ENCODE measurements at regions not wholly inside any gene's neighbourhood (a gene's known extent, or its start where the extent isn't known, plus 50 kb on each side); places are given as distances from the start of the nearest gene placed in this dataset.

DNA sequence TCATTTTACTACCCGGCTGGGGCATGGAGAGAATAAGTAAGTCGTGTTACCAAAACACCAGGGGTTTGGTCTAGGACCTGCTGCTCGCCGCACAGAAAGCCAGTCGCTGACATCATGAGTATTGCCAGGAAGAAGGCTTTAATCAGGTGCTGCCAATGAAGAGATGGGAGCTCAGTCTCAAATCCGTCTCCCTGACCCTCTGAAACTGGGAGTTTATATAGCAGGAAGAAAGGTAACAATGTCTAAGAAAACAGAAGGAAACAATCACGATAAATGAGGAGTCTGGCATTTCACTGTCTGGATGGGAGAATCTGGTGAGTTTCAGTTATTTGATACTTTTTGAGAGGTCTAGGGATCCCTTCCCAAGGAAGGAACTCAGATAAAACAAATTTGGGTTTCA lies 437.9 kb upstream of the JARID2 start:
- no peak for DNase-seq

DNA sequence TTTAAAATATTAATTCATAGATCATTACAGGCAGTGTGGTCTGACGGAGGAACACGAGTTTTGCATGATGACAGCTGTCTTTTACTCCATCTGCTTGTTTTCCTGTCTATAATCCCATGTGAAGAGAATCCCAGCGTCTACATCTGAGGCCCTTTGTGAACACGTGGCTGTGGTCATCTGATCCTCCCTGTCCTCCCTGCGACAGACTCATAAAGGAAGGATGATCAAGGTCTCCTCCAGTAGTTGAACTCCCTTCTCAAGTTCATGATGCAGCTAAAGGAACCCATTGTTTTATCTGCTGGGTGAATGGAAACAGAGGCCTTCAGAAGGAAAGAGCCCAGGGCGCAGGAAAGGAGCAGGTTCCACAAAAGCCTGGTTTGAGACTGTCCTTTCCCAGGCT lies 435.8 kb upstream of the JARID2 start:
- no peak for DNase-seq

DNA sequence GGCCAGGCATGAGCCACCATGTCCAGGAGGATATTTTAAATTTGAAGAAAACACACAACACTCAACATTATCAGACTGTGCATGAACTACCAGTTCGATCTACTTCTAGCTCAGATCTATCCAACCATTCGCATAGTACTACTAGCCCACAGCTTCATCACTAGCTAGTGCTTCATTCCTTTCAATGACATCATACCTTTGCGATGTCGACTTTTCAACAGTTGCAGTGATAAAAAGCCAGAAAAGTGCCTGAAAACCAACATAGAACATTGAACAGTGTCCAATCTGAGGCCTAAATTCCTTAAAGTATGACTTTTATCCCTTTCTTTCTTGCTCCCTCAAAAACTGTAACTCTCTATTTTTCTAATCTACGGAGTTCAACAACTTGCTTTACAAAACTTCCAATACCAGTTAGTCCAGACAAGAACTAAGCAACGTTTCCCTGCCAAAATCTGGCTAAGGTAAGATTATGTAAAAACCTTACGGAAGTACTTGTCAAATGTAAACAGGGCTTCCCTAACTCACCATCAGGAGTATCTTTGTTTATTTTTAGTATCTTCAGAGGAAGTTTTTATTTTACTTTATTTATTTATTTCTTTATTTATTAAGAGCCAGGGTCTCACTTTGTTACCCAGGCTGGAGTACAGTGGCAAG lies 434.0 kb upstream of the JARID2 start:
- DNase-seq, result no peak

DNA sequence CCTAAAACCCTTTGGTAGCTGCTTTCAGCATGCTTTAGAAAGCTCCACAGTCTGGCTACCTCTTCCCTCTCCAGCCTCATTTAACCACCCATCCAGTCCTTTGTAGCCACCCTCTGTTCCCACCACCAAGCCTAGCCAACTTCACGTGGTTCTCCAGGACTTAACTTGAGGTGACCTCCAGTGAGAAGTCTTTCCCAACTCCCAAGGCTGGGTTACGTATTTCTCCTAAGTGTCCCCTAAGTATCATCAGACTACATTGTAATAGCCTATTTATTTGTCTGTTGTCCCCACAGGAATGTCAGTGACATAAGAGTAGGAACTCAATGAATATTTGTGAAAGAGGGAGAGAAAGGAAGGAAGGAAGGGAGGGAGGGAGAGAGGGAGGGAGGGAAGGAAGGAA lies 431.9 kb upstream of the JARID2 start:
- no peak for DNase-seq

DNA sequence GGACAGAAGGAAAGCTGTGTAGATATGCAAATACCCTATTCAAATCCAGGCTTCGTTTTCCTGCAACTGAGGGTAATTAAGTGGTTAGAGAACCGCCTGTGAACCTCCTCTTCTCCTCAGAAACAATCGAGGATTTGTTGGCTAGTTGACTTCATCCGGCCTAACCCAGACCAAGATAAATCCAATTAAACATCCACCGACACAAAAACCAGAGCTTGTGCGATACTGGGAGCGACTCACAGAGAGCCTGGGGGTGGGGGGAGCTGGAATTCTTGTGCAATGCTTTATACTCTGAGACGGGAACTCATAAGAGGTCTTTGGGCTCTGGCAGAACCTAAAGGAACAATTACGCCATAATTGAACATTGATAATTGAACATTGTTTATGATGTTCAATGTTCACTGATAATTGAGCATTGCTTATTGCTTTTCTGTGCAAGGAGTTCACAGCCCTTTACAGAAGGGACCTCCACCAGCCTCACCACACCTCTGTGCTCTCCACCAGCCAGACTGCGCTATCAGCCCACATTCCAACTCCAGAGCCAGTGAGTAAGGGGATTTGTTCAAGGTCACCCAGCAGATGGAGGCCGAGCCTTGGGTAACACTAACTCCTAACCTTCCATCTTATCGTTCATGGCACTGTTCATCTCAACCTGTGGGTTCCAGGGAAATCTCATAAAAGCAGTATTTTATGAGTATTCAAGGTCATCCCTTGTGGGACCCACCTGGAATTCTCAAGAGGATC lies 429.6 kb upstream of the JARID2 start:
- DNase-seq, result no peak

DNA sequence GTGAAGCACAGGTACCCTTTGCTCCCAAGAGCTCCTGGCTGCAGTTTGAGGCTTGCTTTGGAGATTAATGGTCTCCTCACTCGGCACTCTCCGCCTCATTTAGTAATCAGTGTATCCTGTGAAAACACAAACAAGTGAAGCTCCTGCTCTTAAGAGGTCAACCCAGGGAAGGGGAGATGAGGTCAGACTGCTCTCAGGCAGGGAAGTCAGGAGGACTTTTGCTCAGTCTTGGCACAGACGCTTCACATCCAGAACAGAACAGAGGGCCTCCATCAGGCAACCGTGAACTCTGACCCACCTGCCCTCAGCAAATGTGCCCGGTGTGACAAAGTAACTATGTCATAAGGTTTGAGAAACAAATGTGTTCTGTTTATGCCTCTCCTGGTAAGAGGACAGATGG lies 428.8 kb upstream of the JARID2 start:
- no peak for DNase-seq

DNA sequence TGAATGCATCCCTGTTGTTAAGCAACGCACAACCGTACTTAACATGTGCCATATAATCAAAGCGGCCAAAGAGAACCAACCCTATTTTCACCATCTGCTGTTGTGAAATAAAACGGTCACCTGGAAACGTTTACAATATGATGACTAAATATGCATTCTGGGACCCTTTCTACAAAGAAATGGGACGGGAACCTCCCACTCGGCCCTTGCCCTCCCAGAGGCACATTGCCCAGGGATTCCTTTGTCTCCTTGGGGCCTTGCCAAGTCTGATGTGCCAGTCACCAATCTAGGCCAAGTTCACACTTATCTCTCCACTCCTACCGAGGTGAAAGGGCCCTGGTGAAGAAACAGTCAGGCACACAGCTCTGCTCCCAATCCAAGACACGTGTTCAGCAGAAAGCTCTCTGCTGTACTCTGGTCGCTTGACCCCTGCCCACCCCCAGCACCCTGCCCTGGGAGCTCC lies 427.4 kb upstream of the JARID2 start:
- no peak for DNase-seq

DNA sequence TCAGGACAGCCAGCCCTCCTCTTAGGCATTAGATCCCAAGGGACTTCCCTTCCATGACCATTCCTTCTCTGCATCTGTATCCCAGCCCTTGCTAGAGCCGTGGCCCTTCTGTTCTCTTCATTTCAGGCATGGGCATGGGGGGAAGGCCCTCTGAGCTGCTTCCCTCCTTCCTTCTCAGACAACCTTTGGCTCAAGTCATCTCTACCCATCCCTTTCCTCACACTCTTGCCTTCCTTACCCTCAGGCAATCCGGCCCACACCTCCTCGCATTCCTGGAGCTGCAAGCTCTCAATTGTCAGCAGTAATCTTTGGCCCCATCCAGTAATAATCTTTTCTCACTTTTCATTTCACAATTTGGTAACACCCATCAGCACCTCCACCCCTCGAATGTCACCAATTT lies 426.9 kb upstream of the JARID2 start:
- DNase-seq, result no peak

DNA sequence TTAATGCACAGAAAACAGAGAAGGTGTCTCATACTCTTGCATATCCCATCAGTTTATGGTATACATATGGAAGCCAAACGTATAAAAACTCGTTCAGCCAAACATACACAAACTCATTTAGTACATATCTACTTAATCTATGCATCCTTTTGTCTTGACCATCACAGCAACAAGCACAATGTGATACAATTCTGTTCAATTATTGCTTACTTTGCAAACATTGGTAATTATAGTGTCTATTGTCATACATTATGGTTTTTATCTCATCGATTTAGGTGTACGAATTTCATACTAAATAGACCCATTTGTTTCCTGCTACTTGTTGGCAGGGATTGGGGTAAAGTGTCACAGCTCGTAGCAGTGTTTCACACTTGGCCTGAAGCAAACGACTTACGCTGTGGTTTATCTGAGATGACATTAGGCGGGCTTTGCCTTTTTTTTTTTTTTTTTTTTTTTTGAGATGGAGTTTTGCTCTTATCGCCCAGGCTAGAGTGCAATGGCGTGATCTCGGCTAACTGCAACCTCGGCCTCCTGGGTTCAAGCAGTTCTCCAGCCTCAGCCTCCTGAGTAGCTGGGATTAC lies 425.9 kb upstream of the JARID2 start:
- DNase-seq, result no peak

DNA sequence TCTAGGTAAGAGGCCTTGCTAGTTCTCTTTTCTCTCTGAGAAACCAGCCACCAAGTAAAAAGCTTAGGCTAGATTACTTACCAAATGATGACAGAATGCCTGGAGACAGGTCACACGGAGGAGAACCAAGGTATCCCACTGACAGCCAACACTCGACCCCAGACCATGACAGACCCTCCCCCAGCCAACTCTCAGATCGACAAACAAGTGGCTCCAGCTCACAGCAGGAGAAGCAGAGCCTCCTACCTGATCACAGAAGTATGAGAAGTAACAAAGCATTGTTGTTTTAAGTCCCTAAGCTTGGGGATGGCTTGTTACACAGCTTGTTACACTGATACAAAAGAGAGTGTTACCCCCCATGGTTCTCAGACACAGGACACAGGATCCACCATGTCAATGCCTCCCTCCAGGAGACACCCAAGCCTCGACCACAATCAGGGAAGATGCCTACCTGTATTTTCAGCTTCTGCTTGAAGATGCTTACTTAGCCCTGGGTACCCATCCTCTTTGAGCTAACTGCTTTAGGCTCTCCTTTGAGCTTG lies 423.8 kb upstream of the JARID2 start:
- no peak for DNase-seq

DNA sequence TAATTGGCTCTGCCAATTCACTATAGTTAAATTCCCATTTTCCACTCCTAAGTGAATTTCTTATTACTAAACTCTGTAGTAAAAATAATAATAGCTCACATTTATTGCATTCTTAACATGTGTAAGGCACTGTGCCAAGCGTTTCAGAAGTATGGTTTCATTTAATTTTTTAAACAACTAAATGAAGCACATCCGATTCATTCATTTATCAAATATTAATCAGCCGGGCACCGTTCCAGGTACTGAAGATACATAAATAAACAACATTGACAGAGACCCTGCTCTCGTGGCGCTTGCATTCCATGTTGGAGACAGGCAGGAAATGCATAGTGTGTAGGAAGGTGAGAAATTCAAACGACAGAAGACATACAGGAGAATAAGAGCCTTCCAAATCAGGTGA lies 423.2 kb upstream of the JARID2 start:
- no peak for DNase-seq

DNA sequence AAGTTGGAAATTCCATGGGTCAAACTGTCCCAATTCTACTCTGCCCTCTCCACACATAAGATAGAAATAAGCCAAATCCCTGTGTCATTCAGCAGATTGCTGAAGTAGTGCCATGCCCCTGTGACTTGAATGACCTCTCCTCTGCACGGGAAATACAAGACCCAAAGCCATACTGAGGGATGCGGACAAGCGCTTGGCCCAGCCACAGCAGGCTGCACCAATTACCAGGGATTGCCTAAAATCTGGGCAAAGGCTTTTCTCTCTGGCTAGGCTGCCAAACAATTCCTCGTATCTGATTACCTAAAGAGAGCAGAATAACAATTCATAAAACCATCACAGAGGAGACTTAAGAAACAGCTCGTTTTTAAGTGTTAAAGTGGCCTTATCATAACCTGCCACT lies 421.8 kb upstream of the JARID2 start:
- DNase-seq, result no peak

DNA sequence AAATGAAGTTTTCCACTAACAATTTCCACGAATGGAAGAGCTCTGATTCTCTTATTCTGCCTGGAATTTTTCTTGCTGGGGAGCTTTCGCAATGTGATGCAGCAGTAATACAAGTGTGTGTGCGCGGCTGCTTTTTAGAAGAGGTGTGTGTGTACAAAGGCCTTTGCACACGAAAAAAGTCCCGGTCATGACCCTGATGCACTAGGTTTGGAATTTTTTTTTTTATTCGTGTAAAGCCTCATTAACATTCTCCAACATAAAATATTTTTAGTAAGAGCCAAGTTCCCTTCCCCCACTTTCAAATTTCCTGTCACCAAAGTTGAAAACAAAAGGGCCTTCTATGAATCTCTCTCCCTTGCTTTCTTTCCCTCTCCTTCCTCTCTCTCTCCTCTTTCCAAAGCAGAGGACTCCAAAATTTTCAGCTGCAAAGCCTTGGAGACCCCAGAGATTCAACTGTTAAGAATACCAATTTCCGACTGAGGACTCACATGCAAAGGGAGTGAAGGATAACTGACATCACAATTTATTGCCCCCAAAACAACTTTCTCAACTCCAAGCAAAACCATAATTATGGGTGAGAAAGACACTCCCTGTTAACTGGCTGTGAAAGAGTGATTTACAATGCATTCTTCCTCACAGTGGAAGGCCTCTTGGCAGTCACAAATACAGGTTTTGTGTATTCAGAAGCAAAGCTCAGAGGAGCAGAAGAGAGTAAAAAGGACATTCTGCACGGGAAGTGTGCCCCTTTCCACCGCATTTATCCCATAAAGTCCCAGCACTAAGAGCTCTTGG lies 421.2 kb upstream of the JARID2 start:
- DNase-seq, result no peak

DNA sequence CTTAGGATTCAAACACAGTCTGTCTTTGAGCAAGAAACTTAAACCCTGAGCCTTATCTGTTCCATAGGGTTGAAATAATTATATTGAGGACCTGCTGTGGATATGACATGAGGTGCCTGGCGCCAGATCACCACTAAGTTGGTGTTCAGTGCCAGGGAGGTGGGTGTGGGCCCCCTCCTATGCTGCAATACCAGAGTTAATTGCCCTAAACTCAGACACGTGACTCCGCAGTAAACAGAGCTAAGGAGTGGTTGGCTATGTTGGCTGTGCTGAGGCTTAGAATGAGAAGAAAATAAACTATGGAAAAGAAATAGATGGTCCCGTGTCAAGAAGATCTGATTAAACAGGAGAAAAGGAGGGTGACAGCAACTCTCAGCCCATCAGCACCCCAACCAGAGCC lies 419.4 kb upstream of the JARID2 start:
- DNase-seq, result no peak

DNA sequence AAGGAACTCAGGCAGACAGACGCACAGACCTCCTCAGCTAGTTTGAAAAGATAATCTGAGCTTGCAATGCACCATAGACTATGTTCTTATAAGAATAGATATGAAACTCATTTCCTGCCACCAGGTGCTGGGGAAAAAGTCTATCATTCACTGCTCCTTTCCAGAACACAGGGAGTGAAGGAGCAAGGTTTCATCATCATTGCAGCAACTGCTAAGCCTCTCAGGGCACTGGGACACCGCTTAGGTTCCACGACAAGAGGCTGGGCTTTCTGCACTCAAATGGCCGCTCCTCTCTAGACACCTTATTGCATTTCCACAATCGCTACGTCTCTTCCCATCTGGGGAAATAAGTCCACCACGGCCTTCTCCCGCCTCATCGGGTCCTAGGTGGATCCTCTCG lies 418.5 kb upstream of the JARID2 start:
- no peak for DNase-seq

DNA sequence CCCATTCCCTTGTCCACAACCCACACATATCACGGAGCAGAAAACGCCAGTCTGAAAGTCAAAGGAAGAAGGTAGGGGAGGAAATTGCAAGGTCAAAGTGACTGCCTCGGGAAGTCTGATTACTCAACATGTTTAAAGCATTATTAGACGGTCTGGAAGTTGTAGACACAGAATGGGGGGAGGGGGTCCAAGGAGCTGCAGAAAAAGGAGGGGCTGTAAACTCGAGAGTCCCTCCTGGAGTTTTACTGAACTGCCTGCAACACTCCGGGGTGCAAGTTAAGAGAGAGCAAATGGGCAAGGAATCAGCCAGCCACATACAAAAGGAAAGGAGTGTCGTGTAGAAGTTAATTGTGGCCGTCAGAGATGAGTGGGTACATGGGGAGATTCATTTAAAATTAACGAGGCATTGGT lies 417.7 kb upstream of the JARID2 start:
- no peak for DNase-seq

DNA sequence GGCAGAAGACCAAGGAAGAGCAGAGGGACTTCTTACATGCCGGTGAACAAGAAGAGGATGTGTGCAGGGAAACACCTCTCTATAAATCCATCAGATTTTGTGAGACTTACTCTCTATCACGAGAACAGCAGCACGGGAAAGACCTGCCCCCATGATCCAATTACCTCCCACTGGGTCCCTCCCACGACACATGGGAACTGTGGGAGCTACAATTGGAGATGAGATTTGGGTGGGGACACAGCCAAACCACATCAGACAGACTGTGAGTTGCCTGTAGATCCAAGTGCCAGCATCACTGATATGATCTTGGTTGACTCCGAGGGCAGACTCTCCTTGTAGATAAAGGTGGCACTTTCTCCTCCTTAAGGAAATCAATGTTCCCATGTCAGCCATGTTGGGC lies 414.8 kb upstream of the JARID2 start:
- DNase-seq, result no peak

DNA sequence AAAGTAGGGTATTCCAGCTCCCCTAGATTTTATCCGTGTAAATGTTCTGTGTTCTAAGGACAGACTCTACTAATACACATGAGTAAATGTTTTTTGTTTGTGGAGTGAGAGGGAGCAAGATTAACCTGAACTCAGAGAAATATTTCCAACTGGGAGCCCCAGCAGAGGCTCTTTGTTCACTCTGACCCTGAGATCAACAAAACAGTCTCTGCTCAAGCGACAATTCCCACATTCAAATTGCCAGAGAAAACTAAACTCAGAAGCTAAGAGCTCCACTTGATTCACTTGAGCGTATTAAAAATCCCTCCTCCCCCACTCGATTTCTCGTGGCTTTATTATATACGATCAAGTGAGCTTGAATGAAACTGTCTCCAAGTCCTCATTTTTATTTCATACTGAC lies 413.9 kb upstream of the JARID2 start:
- no peak for DNase-seq

DNA sequence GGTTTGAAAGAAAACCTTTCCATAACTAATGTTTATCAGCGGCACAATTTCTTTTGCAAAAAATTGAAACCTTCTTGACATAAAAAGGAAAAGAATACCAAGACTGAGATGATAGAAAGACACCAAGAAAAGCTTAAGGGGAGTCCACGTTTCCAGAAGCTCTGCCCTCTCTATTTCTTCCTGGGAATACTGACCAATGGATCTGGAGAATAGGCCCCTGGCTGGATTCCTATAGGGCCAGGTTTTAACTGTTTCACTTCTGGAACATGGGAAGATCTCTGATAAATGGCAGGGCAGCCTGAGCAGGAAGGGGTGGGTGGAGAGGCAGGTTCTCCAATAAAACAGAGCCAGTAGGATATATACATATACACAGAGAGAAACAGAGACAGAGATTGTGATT lies 413.4 kb upstream of the JARID2 start:
- DNase-seq, result no peak

DNA sequence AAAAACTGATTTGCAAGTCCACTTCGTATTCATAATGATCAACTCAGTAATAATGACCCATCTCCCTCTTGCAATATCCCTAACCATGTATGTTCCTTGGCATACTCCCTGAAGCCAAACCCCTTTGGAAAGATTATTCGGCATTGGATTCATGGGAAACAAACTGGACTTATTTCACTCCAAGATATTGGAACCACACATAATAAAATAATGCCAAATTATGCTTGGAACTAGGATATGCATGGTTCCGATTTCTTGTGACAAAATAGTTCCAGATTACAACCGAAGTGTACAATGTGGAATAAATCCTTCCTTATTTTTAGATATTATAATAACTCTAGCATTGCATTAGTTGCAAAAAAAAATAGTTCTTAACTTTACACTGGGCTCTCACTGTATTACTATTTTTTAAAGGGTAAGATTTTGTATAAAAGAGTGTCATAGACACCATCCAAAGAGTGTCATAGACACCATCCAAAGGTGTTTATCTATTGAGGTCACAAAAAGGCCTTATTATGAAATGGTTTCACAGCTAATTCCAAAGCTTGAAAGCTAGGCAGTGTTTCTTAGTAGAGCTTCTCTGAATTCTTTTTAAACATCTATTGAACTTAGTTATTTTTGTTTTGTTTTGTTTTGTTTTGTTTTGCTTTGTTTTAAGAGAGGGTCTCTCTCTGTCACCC lies 410.9 kb upstream of the JARID2 start:
- no peak for DNase-seq

DNA sequence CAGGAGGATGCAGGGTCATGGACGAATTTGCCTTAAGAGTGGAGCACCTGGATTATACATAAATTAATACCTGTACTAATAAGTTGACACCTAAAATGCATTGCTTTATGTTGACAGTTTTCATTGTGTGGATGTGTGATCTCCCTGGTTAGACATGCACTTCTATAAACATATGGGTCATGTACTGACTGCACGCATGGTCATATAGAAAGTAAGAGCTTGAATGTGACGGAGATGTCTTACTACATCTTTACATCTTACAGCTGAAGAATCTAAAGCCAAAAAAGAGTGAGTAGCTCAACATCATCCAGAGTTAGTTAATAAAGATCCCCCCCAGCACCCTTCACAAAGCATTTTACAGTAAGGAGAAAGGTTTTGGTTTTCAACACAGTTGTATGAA lies 408.4 kb upstream of the JARID2 start:
- DNase-seq, result no peak

DNA sequence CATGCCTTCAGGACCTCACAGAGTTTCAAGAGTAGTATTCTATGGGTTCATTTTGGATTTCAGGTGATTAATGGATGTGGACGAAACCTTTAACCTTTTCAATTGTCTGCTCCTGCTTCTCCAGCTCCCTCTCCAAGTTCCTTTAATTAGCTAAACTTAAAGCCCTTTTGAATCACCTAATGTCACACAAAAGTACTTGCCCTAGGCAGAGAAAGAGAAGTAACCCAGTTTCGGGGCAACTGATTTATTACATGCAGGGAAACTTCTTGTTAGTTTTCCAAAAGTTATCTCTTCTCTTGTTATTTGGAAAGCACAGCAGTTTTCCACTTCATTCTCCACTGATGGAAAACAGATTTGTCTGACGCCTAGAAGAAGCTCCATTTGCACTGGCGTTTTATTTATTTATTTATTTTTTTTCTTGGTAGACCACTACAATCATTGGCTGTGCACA lies 407.7 kb upstream of the JARID2 start:
- no peak for DNase-seq
